ENCODE measurements at regions not wholly inside any gene's neighbourhood (a gene's known extent, or its start where the extent isn't known, plus 50 kb on each side); places are given as distances from the start of the nearest gene placed in this dataset.

DNA sequence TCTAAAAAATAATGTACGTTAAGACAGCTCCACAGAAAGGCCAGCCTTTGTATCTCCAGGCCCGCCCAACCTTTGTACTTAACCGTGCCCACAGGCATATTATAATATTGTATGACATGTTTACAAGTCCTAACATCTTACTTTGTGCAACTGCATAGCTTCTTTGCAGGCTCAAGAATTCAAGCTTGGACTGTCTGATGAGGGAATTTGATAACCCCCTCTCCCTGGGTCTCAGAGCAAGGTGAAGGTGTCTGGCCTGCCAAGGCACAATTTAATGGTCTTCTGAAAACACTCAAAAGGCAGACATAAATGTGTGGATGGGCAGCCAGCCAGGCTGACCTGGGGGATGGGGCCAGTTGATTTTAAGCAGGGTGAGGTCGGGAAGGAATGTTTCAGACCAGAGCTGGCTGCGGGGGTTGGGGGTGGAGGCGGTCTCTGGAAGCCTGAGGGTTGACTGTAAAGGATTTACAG, 732.7 kb upstream of the FANCL start:
- no peaks in the 10 kb centered on the region for H3K9me3 Mint-ChIP-seq
- H3K27ac Mint-ChIP-seq: no peak overlapping the region
- TF ChIP-seq, protein P1, sequence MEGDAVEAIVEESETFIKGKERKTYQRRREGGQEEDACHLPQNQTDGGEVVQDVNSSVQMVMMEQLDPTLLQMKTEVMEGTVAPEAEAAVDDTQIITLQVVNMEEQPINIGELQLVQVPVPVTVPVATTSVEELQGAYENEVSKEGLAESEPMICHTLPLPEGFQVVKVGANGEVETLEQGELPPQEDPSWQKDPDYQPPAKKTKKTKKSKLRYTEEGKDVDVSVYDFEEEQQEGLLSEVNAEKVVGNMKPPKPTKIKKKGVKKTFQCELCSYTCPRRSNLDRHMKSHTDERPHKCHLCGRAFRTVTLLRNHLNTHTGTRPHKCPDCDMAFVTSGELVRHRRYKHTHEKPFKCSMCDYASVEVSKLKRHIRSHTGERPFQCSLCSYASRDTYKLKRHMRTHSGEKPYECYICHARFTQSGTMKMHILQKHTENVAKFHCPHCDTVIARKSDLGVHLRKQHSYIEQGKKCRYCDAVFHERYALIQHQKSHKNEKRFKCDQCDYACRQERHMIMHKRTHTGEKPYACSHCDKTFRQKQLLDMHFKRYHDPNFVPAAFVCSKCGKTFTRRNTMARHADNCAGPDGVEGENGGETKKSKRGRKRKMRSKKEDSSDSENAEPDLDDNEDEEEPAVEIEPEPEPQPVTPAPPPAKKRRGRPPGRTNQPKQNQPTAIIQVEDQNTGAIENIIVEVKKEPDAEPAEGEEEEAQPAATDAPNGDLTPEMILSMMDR (IDR thresholded peaks at IDR 0.05): no peak
- no peaks in the 10 kb centered on the region; the same call in none of the 2 replicates for H3K27me3 Mint-ChIP-seq (ENCODE audit: insufficient read depth)
- no peak overlapping the region for H3K4me3 Mint-ChIP-seq
- no peak for DNase-seq
- H3K36me3 Mint-ChIP-seq (ENCODE audit: low read depth): no peaks in the 10 kb centered on the region
- peaks cover 11% of the 10 kb centered on the region for H3K4me1 Mint-ChIP-seq (ENCODE audit: low read depth)

DNA sequence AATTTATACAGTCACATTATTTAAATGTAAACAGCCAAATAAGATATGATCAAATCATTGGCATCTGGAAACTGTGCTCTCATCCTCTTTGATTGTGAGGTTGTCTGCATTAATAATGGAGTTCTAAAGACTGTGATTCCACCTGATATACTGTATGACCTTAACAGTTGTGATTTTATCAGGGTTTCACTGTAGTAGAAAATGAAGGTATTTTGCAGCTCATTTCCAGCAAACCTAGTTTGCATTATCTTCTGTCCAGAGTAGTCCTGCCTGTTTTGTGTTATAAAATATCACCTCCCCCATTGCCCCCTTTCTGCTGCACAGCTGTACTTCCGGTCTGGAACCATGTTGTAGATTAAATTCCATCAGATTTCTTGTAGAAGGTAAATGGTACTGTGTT, 731.6 kb upstream of the FANCL start:
- H3K27me3 Mint-ChIP-seq (ENCODE audit: insufficient read depth): peaks cover 3% of the 10 kb centered on the region; the same call in 1 of the 2 replicates
- TF ChIP-seq, protein P1 (IDR thresholded peaks at IDR 0.05): no peak
- H3K4me1 Mint-ChIP-seq (ENCODE audit: low read depth): peaks cover 11% of the 10 kb centered on the region
- no peak overlapping the region for H3K4me3 Mint-ChIP-seq
- no peaks in the 10 kb centered on the region for H3K36me3 Mint-ChIP-seq (ENCODE audit: low read depth)
- DNase-seq: no peak
- no peak overlapping the region for H3K27ac Mint-ChIP-seq
- no peaks in the 10 kb centered on the region for H3K9me3 Mint-ChIP-seq

DNA sequence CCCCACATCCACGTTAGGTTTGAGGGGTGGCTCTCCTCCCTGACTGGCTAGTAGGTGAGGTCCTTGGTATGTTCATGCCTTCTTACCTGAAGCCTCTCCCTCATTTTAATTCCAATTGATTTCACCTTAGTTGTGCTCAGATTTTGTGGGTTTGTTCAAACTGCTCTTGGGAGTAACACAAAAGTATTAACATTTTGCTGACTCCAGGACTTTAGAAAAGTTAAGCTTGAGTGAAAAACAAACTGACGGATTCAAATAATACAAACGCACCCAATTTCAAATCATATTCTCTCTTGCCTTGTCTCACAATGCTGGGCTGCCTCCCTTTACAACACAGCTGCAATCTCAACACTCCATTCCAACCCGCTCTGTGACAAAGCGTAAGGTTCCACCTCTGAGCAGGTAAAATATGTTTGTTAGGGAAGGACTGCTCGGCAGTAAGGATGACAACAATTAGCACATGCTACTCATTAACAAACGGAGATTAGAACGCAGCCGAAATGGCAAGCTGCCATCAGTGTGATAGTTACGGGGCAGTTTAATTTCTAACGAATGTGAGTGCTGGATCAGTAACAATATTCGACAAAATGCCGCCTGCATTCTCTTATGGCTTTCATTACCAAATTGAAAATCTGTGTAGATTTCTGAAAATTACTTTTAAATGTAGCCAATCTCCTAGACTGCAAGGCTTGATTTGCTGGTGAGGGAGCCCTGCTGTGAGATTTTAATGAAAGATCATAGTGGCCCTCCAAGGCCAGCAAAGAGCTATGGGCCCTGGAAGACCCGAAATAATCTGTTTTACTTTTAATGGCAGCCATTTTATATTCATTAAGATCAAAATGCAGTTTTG, 730.6 kb upstream of the FANCL start:
- DNase-seq: no peak
- Mint-ChIP-seq H3K4me1 (ENCODE audit: low read depth) (peaks cover 10% of the 10 kb centered on the region), H3K27ac (no peak overlapping the region), H3K27me3 (ENCODE audit: insufficient read depth) (peaks cover 5% of the 10 kb centered on the region; the same call in 1 of the 2 replicates), H3K9me3 (no peaks in the 10 kb centered on the region), H3K4me3 (no peak overlapping the region), H3K36me3 (ENCODE audit: low read depth) (no peaks in the 10 kb centered on the region)
- TF ChIP-seq, protein P1 (IDR thresholded peaks at IDR 0.05): no peak

DNA sequence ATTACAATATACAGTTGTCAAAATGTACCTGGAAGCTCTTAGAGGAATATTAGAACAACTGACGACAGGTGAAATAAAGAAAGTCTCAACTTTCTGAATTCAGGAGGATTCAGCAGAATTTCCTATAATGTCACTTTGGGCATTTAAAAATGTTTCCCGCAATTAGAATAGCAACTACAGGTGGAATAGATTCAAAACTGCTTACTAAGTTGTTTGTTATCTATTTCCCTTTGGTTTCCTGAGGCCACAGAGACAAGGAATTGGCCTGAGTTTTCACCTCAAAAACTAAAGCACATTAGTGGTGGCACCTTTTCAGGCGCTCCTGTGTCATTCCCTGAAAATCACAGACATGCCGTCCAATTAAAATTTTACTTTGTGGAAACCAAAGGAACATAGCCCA, 729.2 kb upstream of the FANCL start:
- TF ChIP-seq, protein P1 (IDR thresholded peaks at IDR 0.05): no peak
- H3K9me3 Mint-ChIP-seq: no peaks in the 10 kb centered on the region
- no peak for DNase-seq
- H3K27ac Mint-ChIP-seq: no peak overlapping the region
- H3K4me1 Mint-ChIP-seq (ENCODE audit: low read depth): peaks cover 17% of the 10 kb centered on the region
- H3K4me3 Mint-ChIP-seq: no peak overlapping the region
- H3K27me3 Mint-ChIP-seq (ENCODE audit: insufficient read depth): peaks cover 5% of the 10 kb centered on the region; the same call in 1 of the 2 replicates
- H3K36me3 Mint-ChIP-seq (ENCODE audit: low read depth): no peaks in the 10 kb centered on the region

DNA sequence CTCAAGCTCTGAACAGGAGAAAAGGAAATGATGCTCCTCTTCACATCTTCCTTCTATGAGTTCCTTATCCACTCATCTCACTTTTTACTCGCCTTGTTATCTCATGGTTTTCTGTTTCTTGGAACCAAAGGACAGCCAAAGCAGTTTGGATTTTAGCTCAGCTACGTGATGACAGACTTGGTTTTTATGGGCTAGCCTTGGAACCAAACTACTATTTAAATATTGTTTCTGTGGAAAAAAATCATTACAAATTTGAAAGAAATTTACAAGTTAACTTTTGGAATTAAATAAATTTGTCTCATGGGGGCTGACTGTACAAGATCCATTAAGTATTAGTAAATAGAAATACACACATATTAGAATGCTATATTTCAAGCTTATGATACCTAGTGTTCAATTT, 727.8 kb upstream of the FANCL start:
- H3K36me3 Mint-ChIP-seq (ENCODE audit: low read depth): no peaks in the 10 kb centered on the region
- no peak for DNase-seq
- H3K9me3 Mint-ChIP-seq: no peaks in the 10 kb centered on the region
- H3K27me3 Mint-ChIP-seq (ENCODE audit: insufficient read depth): peaks cover 5% of the 10 kb centered on the region; the same call in 1 of the 2 replicates
- no peak overlapping the region for H3K4me3 Mint-ChIP-seq
- peaks cover 15% of the 10 kb centered on the region for H3K4me1 Mint-ChIP-seq (ENCODE audit: low read depth)
- TF ChIP-seq, protein P1 (IDR thresholded peaks at IDR 0.05): no peak
- H3K27ac Mint-ChIP-seq: no peak overlapping the region

All from HFFc6 (cell line).